Type B pancreatic cell (in vitro differentiated cells): ENCODE measurements at regions not wholly inside any gene's neighbourhood (a gene's known extent, or its start where the extent isn't known, plus 50 kb on each side); places are given as distances from the start of the nearest gene placed in this dataset.

Experiments
- DNase-seq: peaks from one replicate; pipeline ENCODE4 v3.0.0; 2021; ENCODE audit warnings: mixed read lengths; ENCODE audit not compliant: unreplicated experiment; ENCODE audit errors: extremely low spot score
- H3K27ac Mint-ChIP-seq: 2 replicates; pipeline ENCODE4 v1.8.0; 2021; ENCODE audit warnings: mild to moderate bottlenecking, mixed read lengths
- H3K27me3 Mint-ChIP-seq: 2 replicates; pipeline ENCODE4 v1.8.0; 2021; ENCODE audit warnings: mixed read lengths
- H3K36me3 Mint-ChIP-seq: 2 replicates; pipeline ENCODE4 v1.8.0; 2021; ENCODE audit warnings: mixed read lengths
- H3K4me1 Mint-ChIP-seq: one replicate; pipeline ENCODE4 v1.8.0; 2021; ENCODE audit warnings: mixed read lengths; ENCODE audit not compliant: unreplicated experiment
- H3K4me3 Mint-ChIP-seq: 2 replicates; pipeline ENCODE4 v1.8.0; 2021; ENCODE audit warnings: mild to moderate bottlenecking, mixed read lengths
- H3K9me3 Mint-ChIP-seq: 2 replicates; pipeline ENCODE4 v1.8.0; 2021; ENCODE audit warnings: mixed read lengths
- CTCF ChIP-seq: fragments of 200-600 bp; sonication (generic); conservative IDR thresholded peaks from 2 replicates; pipeline ENCODE4 v1.5.0; 2021; ENCODE audit warnings: antibody characterized with exemption, mild to moderate bottlenecking

GRCh38 chr6:149164199-149164750 is 153.2 kb upstream of the TAB2 start:
- Mint-ChIP-seq H3K27me3 (peaks cover 5% of the 10 kb centered on the region), H3K4me3 (no peak overlapping the region), H3K4me1 (peaks cover 17% of the 10 kb centered on the region), H3K27ac (no peak overlapping the region), H3K36me3 (no peaks in the 10 kb centered on the region), H3K9me3 (no peaks in the 10 kb centered on the region)
- no peak for TF ChIP-seq CTCF
- no peak for DNase-seq

GRCh38 chr6:149166336-149166735 is 151.2 kb upstream of the TAB2 start:
- Mint-ChIP-seq H3K27me3 (peaks cover 16% of the 10 kb centered on the region), H3K4me1 (peaks cover 32% of the 10 kb centered on the region), H3K27ac (no peak overlapping the region), H3K4me3 (no peak overlapping the region), H3K36me3 (peaks cover 3% of the 10 kb centered on the region), H3K9me3 (no peaks in the 10 kb centered on the region)
- no peak for DNase-seq
- no peak for TF ChIP-seq CTCF

GRCh38 chr6:149166747-149167146 is 150.8 kb upstream of the TAB2 start:
- Mint-ChIP-seq H3K27me3 (peaks cover 16% of the 10 kb centered on the region), H3K27ac (no peak overlapping the region), H3K4me3 (no peak overlapping the region), H3K9me3 (no peaks in the 10 kb centered on the region), H3K4me1 (peaks cover 32% of the 10 kb centered on the region), H3K36me3 (peaks cover 3% of the 10 kb centered on the region)
- no peak for TF ChIP-seq CTCF
- no peak for DNase-seq

- DNase-seq, result no peak
- H3K4me3 Mint-ChIP-seq, result no peak overlapping the region
- peaks cover 32% of the 10 kb centered on the region for H3K4me1 Mint-ChIP-seq
- H3K27me3 Mint-ChIP-seq, result peaks cover 29% of the 10 kb centered on the region
- peaks cover 3% of the 10 kb centered on the region for H3K36me3 Mint-ChIP-seq
- no peak overlapping the region for H3K27ac Mint-ChIP-seq
- no peaks in the 10 kb centered on the region for H3K9me3 Mint-ChIP-seq
- no peak for TF ChIP-seq CTCF
Measured at GRCh38 chr6:149168968-149169367, 148.5 kb upstream of the TAB2 start.

- Mint-ChIP-seq H3K36me3 (peaks cover 6% of the 10 kb centered on the region), H3K9me3 (no peaks in the 10 kb centered on the region), H3K27ac (no peak overlapping the region), H3K27me3 (peaks cover 30% of the 10 kb centered on the region), H3K4me3 (no peak overlapping the region), H3K4me1 (peaks cover 28% of the 10 kb centered on the region)
- DNase-seq, result no peak
- TF ChIP-seq CTCF, result no peak
Measured at GRCh38 chr6:149169761-149170511, 147.6 kb upstream of the TAB2 start.
